Effector memory CD8-positive, alpha-beta T cell (primary cell): ENCODE measurements at regions not wholly inside any gene's neighbourhood (a gene's known extent, or its start where the extent isn't known, plus 50 kb on each side); places are given as distances from the start of the nearest gene placed in this dataset.

Experiments
- ATAC-seq: fragments of 150-1000 bp; cut with Tn5 transposase; replicated peaks from 2 replicates; pipeline ENCODE4 v1.10.0; 2021; ENCODE audit warnings: mild to moderate bottlenecking, moderate library complexity
- DNase-seq, 3 experiments: peaks; one replicate each; pipeline ENCODE4 v3.0.0; 2021
- H3K27ac Mint-ChIP-seq, 2 donors: one replicate each; pipeline ENCODE4 v1.8.0; 2022; ENCODE audit warnings: mild to moderate bottlenecking in 2 of 2, mixed read lengths in 2 of 2, moderate library complexity in 2 of 2
- H3K27me3 Mint-ChIP-seq, 2 donors: one replicate each; pipeline ENCODE4 v1.8.0; 2022; ENCODE audit warnings: mixed read lengths in 2 of 2
- H3K36me3 Mint-ChIP-seq: one replicate; pipeline ENCODE4 v1.8.0; 2022; ENCODE audit warnings: mild to moderate bottlenecking, moderate library complexity, mixed read lengths; ENCODE audit not compliant: insufficient read depth
- H3K4me1 Mint-ChIP-seq, 2 donors: one replicate each; pipeline ENCODE4 v1.8.0; 2022; ENCODE audit warnings: low read depth in 2 of 2, mixed read lengths in 2 of 2
- H3K4me3 Mint-ChIP-seq, 2 donors: one replicate each; pipeline ENCODE4 v1.8.0; 2022; ENCODE audit warnings: mild to moderate bottlenecking in 2 of 2, mixed read lengths in 2 of 2, moderate library complexity in 2 of 2
- H3K9me3 Mint-ChIP-seq, 2 donors: one replicate each; pipeline ENCODE4 v1.8.0; 2022; ENCODE audit warnings: mixed read lengths in 2 of 2

DNA sequence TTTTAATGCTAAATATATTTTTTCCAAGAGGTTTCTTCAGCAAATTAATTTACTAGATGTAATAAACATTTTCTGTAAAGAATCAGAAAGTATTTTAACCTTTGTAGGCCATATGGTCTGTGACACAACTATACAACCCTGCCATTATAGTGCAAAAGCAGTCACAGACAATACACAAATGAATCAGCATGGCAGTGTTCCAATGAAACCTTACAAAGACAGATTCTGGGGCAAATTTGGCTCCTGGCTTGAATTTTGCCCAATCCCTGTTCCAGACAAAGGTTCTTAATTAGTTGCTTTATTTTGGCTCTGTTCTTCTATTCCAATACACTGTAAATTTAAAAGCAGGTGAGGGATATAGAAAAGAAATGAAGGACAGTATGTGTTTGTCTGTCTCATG is 352.5 kb downstream of the C12orf50 start:
- ATAC-seq (no peak), DNase-seq (no peak)
- Mint-ChIP-seq H3K27ac (no peak overlapping the region), H3K4me1 (no peaks in the 10 kb centered on the region), H3K36me3 (peaks cover 4% of the 10 kb centered on the region), H3K9me3 (peaks cover 5 to 8% of the 10 kb centered on the region in 2 donors), H3K4me3 (no peak overlapping the region), H3K27me3 (no peaks in the 10 kb centered on the region)

DNA sequence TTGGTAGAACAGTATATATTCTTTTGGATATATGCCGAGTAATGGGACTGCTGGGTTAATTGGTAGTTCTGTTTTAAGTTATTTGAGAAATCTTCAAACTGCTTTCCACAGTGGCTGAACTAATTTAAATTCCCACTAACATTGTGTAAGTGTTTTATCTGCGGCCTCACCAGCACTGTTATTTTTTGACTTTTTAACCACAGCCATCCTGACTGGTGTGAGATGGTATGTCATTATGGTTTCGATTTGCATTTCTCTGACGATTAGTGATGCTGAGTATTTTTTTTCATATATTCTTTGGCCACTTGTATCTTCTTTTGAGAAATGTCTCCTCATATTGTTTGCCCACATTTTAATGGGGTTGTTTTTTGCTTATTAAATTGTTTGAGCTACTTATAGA is 357.4 kb downstream of the C12orf50 start:
- no peak for ATAC-seq
- DNase-seq = no peak
- Mint-ChIP-seq H3K36me3 (peaks cover 4% of the 10 kb centered on the region), H3K4me1 (no peaks in the 10 kb centered on the region), H3K27ac (no peak overlapping the region), H3K4me3 (no peak overlapping the region), H3K27me3 (no peaks in the 10 kb centered on the region), H3K9me3 (peaks cover 2 to 14% of the 10 kb centered on the region in 2 donors)

- Mint-ChIP-seq H3K4me3 (no peak overlapping the region), H3K9me3 (peaks cover under 1 to 10% of the 10 kb centered on the region in 2 donors), H3K36me3 (peaks cover 4% of the 10 kb centered on the region), H3K4me1 (no peaks in the 10 kb centered on the region), H3K27me3 (no peaks in the 10 kb centered on the region), H3K27ac (no peak overlapping the region)
- DNase-seq (no peak), ATAC-seq (no peak)
These were observed 358.8 kb downstream of the C12orf50 start for GRCh38 chr12:87670448-87670847.

DNA sequence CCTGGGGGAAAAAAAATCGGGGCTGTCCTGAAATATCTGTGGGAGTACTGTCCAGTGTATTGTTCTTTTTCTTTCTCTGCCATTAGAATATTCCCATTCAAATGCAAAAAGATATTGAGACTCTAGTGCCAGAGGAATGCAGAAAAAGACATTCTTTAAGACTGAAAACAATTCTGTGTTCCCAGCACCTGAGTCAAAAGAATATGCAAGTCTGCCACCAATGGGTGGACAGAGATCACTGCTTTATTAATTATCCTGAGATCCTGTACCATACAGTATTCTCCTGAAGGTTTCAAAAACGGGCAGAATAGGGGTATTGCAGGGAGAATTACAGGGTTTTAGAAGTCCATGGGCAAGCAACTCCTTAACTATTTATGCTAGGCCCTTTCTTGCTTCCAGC is 361.8 kb downstream of the C12orf50 start:
- ATAC-seq = no peak
- Mint-ChIP-seq H3K27ac (no peak overlapping the region), H3K4me3 (no peak overlapping the region), H3K4me1 (no peaks in the 10 kb centered on the region), H3K27me3 (no peaks in the 10 kb centered on the region), H3K9me3 (peaks cover 0 to 6% of the 10 kb centered on the region in 2 donors), H3K36me3 (no peaks in the 10 kb centered on the region)
- no peak for DNase-seq

DNA sequence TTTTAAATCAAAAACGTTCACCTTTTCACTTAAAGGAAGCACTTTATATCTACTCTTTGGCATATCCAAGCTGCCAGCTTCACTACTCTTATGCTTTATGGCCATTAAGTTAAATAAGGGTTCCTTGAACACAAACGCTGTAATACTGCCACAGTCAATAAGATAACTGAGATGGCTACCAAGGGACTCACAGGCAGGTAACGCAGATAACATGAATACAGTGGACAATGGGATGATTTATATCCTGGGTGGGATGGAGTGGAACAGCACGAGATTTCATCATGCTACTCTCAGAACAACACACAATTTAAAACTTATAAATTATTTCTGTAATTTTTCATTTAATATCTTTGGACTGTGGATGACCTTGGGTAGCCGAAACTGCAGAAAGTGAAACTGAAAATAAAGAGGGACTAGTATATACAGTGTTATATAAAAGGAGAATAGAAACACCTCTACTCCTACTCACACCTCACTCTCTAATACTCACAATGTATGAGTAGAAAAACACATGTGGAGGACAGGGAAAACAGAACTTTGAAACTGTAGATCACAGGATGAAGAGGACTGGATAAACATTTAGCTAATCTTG is 367.3 kb downstream of the C12orf50 start:
- Mint-ChIP-seq H3K4me3 (peak overlapping the region; percentile 24 to 59), H3K9me3 (no peaks in the 10 kb centered on the region), H3K4me1 (no peaks in the 10 kb centered on the region), H3K36me3 (no peaks in the 10 kb centered on the region), H3K27me3 (no peaks in the 10 kb centered on the region), H3K27ac (peak overlapping the region; percentile 47 to 57)
- ATAC-seq (peak; percentile 49), DNase-seq (no peak)

- Mint-ChIP-seq H3K27me3 (no peaks in the 10 kb centered on the region), H3K4me3 (peak overlapping the region in 1 of 2 donors; percentile 59), H3K9me3 (no peaks in the 10 kb centered on the region), H3K36me3 (no peaks in the 10 kb centered on the region), H3K27ac (peak overlapping the region; percentile 47 to 57), H3K4me1 (no peaks in the 10 kb centered on the region)
- ATAC-seq (no peak), DNase-seq (no peak)
These were observed 368.0 kb downstream of the C12orf50 start for GRCh38 chr12:87660987-87661774.

DNA sequence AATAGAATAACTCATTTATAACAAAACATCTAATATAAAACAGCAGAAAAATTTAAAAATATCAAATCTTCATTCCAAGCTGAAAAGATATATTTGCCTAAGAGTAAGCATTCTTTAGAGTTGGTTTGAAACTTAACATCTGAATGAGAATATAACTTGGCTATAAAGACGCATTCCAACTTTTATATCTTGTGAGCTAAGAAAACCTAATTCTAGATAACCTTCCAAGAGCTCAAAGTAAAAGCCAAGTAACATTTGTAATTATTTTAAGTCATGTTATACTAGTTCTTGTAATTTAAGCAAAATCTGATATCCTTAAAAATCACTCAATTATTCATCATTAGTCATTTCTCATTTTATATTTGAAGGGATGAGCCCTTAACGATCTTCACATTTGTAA is 368.9 kb downstream of the C12orf50 start:
- no peak for DNase-seq
- Mint-ChIP-seq H3K4me1 (no peaks in the 10 kb centered on the region), H3K27ac (no peak overlapping the region), H3K9me3 (no peaks in the 10 kb centered on the region), H3K4me3 (no peak overlapping the region), H3K27me3 (no peaks in the 10 kb centered on the region), H3K36me3 (no peaks in the 10 kb centered on the region)
- ATAC-seq = no peak

GRCh38 chr12:87656311-87656710 is 372.9 kb downstream of the C12orf50 start:
- Mint-ChIP-seq H3K27ac (no peak overlapping the region), H3K27me3 (no peaks in the 10 kb centered on the region), H3K9me3 (no peaks in the 10 kb centered on the region), H3K4me1 (no peaks in the 10 kb centered on the region), H3K36me3 (no peaks in the 10 kb centered on the region), H3K4me3 (no peak overlapping the region)
- ATAC-seq (no peak), DNase-seq (no peak)

GRCh38 chr12:87651670-87652425 is 377.4 kb downstream of the C12orf50 start:
- ATAC-seq = no peak
- no peak for DNase-seq
- Mint-ChIP-seq H3K9me3 (no peaks in the 10 kb centered on the region), H3K27ac (no peak overlapping the region), H3K36me3 (no peaks in the 10 kb centered on the region), H3K27me3 (no peaks in the 10 kb centered on the region), H3K4me3 (no peak overlapping the region), H3K4me1 (no peaks in the 10 kb centered on the region)

DNA sequence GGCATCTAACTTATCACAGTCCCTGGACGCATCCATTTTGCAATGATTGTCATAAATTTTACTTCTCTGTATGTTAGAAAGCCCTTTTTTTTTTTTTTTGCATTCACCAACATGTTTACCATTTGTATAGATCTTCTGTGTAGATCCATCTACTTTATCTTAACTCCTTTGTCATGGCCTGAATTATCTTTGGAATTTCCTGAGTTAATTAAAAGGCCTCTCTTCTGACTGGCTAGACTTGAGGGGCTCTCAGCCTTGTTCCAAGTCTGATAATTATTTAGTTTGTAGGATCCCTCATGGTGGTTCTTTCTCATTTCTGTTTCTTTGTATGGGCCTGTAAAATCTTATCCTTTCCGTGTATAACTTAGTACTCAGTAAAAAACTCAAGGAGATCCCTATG is 387.0 kb downstream of the C12orf50 start:
- no peaks in the 10 kb centered on the region for H3K36me3 Mint-ChIP-seq
- ATAC-seq = no peak
- H3K27me3 Mint-ChIP-seq = no peaks in the 10 kb centered on the region
- H3K9me3 Mint-ChIP-seq = peaks cover 0 to 3% of the 10 kb centered on the region in 2 donors
- H3K4me1 Mint-ChIP-seq = no peaks in the 10 kb centered on the region
- no peak overlapping the region for H3K27ac Mint-ChIP-seq
- no peak for DNase-seq
- H3K4me3 Mint-ChIP-seq = no peak overlapping the region

GRCh38 chr12:87618199-87618598 is 411.0 kb downstream of the C12orf50 start:
- no peaks in the 10 kb centered on the region for H3K27me3 Mint-ChIP-seq
- no peak overlapping the region for H3K27ac Mint-ChIP-seq
- ATAC-seq (no peak), DNase-seq (no peak)
- H3K9me3 Mint-ChIP-seq = peaks cover 0 to 2% of the 10 kb centered on the region in 2 donors
- no peaks in the 10 kb centered on the region for H3K36me3 Mint-ChIP-seq
- no peaks in the 10 kb centered on the region for H3K4me1 Mint-ChIP-seq
- H3K4me3 Mint-ChIP-seq = no peak overlapping the region

DNA sequence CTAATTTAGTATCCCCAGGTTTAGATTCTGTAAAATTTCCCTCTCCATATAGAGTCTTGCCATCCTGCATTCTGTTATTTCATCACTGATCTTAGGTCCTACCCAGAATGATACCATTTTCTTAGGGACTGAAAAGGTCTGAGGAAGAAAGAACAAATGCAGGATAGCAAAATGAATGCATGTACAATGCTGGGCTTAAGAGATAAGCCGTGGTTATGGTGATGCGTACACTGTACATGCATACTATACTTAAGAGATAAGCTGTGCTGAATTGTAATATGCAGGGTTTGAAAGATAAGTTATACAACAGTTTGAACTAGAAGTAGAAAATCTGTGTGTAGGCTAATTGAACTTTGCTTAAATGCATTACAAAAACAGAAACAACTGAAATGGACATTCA is 416.2 kb downstream of the C12orf50 start:
- Mint-ChIP-seq H3K4me3 (no peak overlapping the region), H3K27me3 (no peaks in the 10 kb centered on the region), H3K36me3 (no peaks in the 10 kb centered on the region), H3K27ac (no peak overlapping the region), H3K4me1 (no peaks in the 10 kb centered on the region), H3K9me3 (peaks cover 2 to 15% of the 10 kb centered on the region in 2 donors)
- DNase-seq (no peak), ATAC-seq (no peak)

DNA sequence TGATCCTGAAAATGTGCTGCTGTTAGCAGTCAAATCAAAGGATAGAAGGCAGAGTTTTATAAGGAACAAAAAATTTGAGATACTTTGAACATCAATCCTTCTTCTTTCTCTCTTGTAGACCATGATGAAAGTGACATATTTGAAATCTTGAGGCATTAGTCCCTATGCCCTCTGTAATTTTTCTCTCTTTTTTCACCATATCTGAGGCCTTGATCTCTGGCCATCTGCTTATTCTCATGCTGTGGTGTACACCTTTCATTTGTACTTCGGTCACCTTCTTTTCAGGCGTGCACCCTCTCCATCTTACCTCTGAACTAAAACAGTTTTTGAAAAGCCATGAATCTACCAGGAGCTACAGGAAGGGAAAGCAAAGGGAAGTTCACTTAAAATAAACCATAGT is 420.9 kb downstream of the C12orf50 start:
- no peaks in the 10 kb centered on the region for H3K4me1 Mint-ChIP-seq
- H3K36me3 Mint-ChIP-seq = no peaks in the 10 kb centered on the region
- peaks cover 13 to 23% of the 10 kb centered on the region in 2 donors for H3K9me3 Mint-ChIP-seq
- ATAC-seq (no peak), DNase-seq (no peak)
- no peak overlapping the region for H3K27ac Mint-ChIP-seq
- no peaks in the 10 kb centered on the region for H3K27me3 Mint-ChIP-seq
- H3K4me3 Mint-ChIP-seq = no peak overlapping the region

GRCh38 chr12:87603727-87604126 is 425.5 kb downstream of the C12orf50 start:
- Mint-ChIP-seq H3K36me3 (no peaks in the 10 kb centered on the region), H3K4me1 (no peaks in the 10 kb centered on the region), H3K27ac (no peak overlapping the region), H3K27me3 (no peaks in the 10 kb centered on the region), H3K9me3 (peaks cover 15 to 16% of the 10 kb centered on the region in 2 donors), H3K4me3 (no peak overlapping the region)
- ATAC-seq (no peak), DNase-seq (no peak)
